Trophoblast cell (in vitro differentiated cells and primary cell): ENCODE measurements at regions not wholly inside any gene's neighbourhood (a gene's known extent, or its start where the extent isn't known, plus 50 kb on each side); places are given as distances from the start of the nearest gene placed in this dataset.

Source experiments
- DNase-seq, 2 donors: peaks; one replicate each; pipeline ENCODE4 v3.0.0-alpha.2; 2016
- H2AFZ ChIP-seq: 2 replicates; pipeline ENCODE4 v1.6.1; 2013; ENCODE audit warnings: low read length, moderate library complexity, mild to moderate bottlenecking; ENCODE audit not compliant: insufficient read depth, poor library complexity
- H2AK5ac ChIP-seq: 2 replicates; pipeline ENCODE4 v1.6.1; 2013; ENCODE audit warnings: mild to moderate bottlenecking, low read length
- H2BK120ac ChIP-seq: 2 replicates; pipeline ENCODE4 v1.6.1; 2013; ENCODE audit warnings: low read length, mild to moderate bottlenecking, moderate library complexity; ENCODE audit not compliant: insufficient read depth, poor library complexity
- H2BK12ac ChIP-seq: 2 replicates; pipeline ENCODE4 v1.6.1; 2013; ENCODE audit warnings: mild to moderate bottlenecking, low read length, moderate library complexity
- H2BK5ac ChIP-seq: 2 replicates; pipeline ENCODE4 v1.6.1; 2013; ENCODE audit warnings: low read length, low read depth, moderate library complexity, mild to moderate bottlenecking; ENCODE audit not compliant: poor library complexity
- H3K14ac ChIP-seq: 2 replicates; pipeline ENCODE4 v1.6.1; 2013; ENCODE audit warnings: mild to moderate bottlenecking, low read length
- H3K18ac ChIP-seq: 2 replicates; pipeline ENCODE4 v1.6.1; 2013; ENCODE audit warnings: mild to moderate bottlenecking, low read length
- H3K23ac ChIP-seq: 2 replicates; pipeline ENCODE4 v1.6.1; 2013; ENCODE audit warnings: low read length
- H3K27ac ChIP-seq: 2 replicates; pipeline ENCODE4 v1.5.1; 2013; ENCODE audit warnings: low read depth, mild to moderate bottlenecking, inconsistent platforms, low read length, moderate library complexity
- H3K27me3 ChIP-seq: 2 replicates; pipeline ENCODE4 v1.6.1; 2013; ENCODE audit warnings: inconsistent platforms, mild to moderate bottlenecking, low read length, moderate library complexity; ENCODE audit not compliant: insufficient read depth
- H3K36me3 ChIP-seq, 2 experiments: 1 replicate in 1 of 2; 2 replicates in 1 of 2; pipeline ENCODE4 v1.6.1; 2013; ENCODE audit warnings: low read length in 2 of 2, mild to moderate bottlenecking in 2 of 2, moderate library complexity in 1 of 2; ENCODE audit not compliant: insufficient read depth in 2 of 2, control insufficient read depth in 1 of 2
- H3K4ac ChIP-seq: 2 replicates; pipeline ENCODE4 v1.6.1; 2013; ENCODE audit warnings: low read depth, mild to moderate bottlenecking, low read length, moderate library complexity
- H3K4me1 ChIP-seq, 2 experiments: 1 replicate in 1 of 2; 2 replicates in 1 of 2; pipeline ENCODE4 v1.6.1; 2013; ENCODE audit warnings: low read length in 2 of 2, mild to moderate bottlenecking in 2 of 2, moderate library complexity in 1 of 2; ENCODE audit not compliant: insufficient read depth in 2 of 2, control insufficient read depth in 1 of 2
- H3K4me2 ChIP-seq: 2 replicates; pipeline ENCODE4 v1.6.1; 2013; ENCODE audit warnings: inconsistent platforms, mild to moderate bottlenecking, low read length, moderate library complexity
- H3K4me3 ChIP-seq: 2 replicates; pipeline ENCODE4 v1.5.1; 2013; ENCODE audit warnings: mild to moderate bottlenecking, low read depth, low read length, inconsistent platforms
- H3K79me1 ChIP-seq: one replicate; pipeline ENCODE4 v1.6.1; 2013; ENCODE audit warnings: low read length
- H3K79me2 ChIP-seq: 2 replicates; pipeline ENCODE4 v1.6.1; 2013; ENCODE audit warnings: low read length, mild to moderate bottlenecking; ENCODE audit not compliant: control insufficient read depth, insufficient read depth, poor library complexity
- H3K9ac ChIP-seq: 2 replicates; pipeline ENCODE4 v1.6.1; 2013; ENCODE audit warnings: mild to moderate bottlenecking, low read length
- H3K9me3 ChIP-seq: 2 replicates; pipeline ENCODE4 v1.6.1; 2013; ENCODE audit warnings: low read depth, mild to moderate bottlenecking, control low read depth, inconsistent platforms, low read length; ENCODE audit not compliant: insufficient read depth
- H4K12ac ChIP-seq: 2 replicates; pipeline ENCODE4 v1.6.1; 2013; ENCODE audit warnings: low read depth, mild to moderate bottlenecking, low read length, moderate library complexity
- H4K8ac ChIP-seq: 2 replicates; pipeline ENCODE4 v1.6.1; 2013; ENCODE audit warnings: low read depth, mild to moderate bottlenecking, low read length, moderate library complexity
- H4K91ac ChIP-seq: one replicate; pipeline ENCODE4 v1.6.1; 2013; ENCODE audit warnings: low read depth, mild to moderate bottlenecking, low read length, moderate library complexity
- WGBS: extraction: QIAGEN DNeasy Blood & Tissue Kit; methylation state at CpG from one replicate; pipeline ENCODE4 v1.1.7; 2013; ENCODE audit warnings: missing lambda C conversion rate; ENCODE audit not compliant: insufficient read length, insufficient coverage; ENCODE audit errors: extremely low coverage; 5-methylcytosine and 5-hydroxymethylcytosine counted together

DNA sequence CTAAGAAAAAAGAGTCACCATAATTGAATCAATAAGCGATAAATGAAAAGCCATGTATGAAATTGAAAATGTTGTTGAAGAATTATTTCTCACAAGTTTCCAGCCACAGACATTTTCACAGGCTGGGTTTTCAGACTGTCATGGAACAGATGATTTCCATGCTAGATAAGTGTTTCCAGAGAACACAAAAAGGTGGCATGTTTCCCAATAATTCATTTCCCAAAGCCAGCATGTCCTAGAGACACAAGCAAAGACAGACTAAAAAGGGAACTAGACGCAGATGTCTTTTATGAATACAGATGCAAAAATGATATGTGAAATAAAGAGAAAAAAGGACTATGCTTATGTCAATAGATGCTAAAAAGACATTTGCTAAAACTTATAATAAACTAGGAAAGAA, 255.1 kb downstream of the EIPR1 start:
- H2AK5ac ChIP-seq: no peak overlapping the region
- no peak overlapping the region for H4K91ac ChIP-seq
- no peak overlapping the region for H2BK5ac ChIP-seq
- no peak overlapping the region for H3K18ac ChIP-seq
- H3K79me2 ChIP-seq: no peaks in the 10 kb centered on the region
- no peak overlapping the region for H3K4me3 ChIP-seq
- no peak overlapping the region for H4K12ac ChIP-seq
- H3K4me2 ChIP-seq: no peak overlapping the region
- H3K4ac ChIP-seq: no peak overlapping the region
- no peaks in the 10 kb centered on the region for H3K27me3 ChIP-seq
- no peaks in the 10 kb centered on the region for H3K36me3 ChIP-seq
- no CpG with 5 or more reads among the region's 2 CpGs for WGBS
- no peak overlapping the region for H3K9ac ChIP-seq
- H3K9me3 ChIP-seq: peaks cover 1% of the 10 kb centered on the region
- no peak overlapping the region for H2BK12ac ChIP-seq
- no peak overlapping the region for H3K27ac ChIP-seq
- no peak overlapping the region for H2AFZ ChIP-seq
- H3K14ac ChIP-seq: no peak overlapping the region
- no peak overlapping the region for H3K23ac ChIP-seq
- H3K4me1 ChIP-seq: no peaks in the 10 kb centered on the region
- no peaks in the 10 kb centered on the region for H3K79me1 ChIP-seq
- no peak overlapping the region for H2BK120ac ChIP-seq
- no peak overlapping the region for H4K8ac ChIP-seq
- DNase-seq: no peak

DNA sequence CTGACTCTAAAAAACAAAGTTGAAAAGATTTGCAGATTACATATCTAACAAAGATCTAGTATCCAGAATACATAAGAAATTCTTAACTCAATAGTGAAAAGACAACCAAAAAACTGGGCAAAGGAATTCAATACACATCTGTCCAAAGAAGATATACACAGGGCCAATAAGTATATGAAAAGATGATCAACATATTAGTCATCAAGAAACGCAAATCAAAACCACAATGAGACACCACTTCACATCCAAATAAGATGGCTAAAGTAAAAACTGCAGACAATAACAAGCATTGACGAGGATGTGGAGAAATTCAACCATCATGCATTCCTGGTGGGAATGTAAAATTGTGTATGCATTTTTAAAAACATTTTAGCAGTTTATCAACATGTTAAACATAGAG, 256.0 kb downstream of the EIPR1 start:
- Histone ChIP-seq H4K91ac (no peak overlapping the region), H3K79me1 (no peaks in the 10 kb centered on the region), H3K27ac (no peak overlapping the region), H2AK5ac (no peak overlapping the region), H3K23ac (no peak overlapping the region), H3K4ac (no peak overlapping the region), H2BK120ac (no peak overlapping the region), H3K4me1 (no peaks in the 10 kb centered on the region), H2BK12ac (no peak overlapping the region), H3K9ac (no peak overlapping the region), H3K36me3 (no peaks in the 10 kb centered on the region), H3K14ac (no peak overlapping the region), H4K12ac (no peak overlapping the region), H3K27me3 (no peaks in the 10 kb centered on the region), H2BK5ac (no peak overlapping the region), H3K4me2 (no peak overlapping the region), H4K8ac (no peak overlapping the region), H3K4me3 (no peak overlapping the region), H3K79me2 (no peaks in the 10 kb centered on the region), H3K9me3 (peaks cover 1% of the 10 kb centered on the region), H3K18ac (no peak overlapping the region), H2AFZ (no peak overlapping the region)
- no CpG with 5 or more reads among the region's 2 CpGs for WGBS
- DNase-seq: no peak

DNA sequence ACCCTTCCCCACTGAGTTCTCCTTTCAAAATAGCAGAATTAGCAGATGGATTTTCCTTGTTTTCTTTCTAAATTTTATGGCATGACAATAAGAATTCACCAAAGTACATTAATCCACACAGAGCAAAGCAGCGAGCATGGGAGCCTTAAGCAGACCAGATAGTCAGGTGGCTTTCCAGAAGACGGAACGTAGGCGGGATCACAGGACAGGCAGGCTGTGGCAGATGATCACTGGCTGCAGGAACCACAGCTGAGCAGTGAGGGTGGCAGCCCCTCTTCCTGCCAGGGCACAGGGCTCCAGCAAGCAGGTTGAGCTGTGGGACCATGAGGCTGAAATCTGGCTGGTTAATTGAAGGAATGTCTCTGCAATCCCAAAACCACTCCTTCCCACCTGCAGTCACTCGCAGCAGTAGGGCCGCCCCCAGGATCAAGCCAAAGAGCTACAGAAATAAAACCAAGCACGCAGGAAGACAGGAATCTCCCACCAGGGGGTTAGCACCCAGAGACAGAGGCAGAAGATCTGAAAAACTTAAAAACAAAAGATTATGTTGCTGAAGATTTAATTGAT, 259.9 kb downstream of the EIPR1 start:
- Histone ChIP-seq H3K36me3 (no peaks in the 10 kb centered on the region), H2AK5ac (no peak overlapping the region), H3K18ac (no peak overlapping the region), H3K4me1 (no peaks in the 10 kb centered on the region), H3K23ac (no peak overlapping the region), H2BK12ac (no peak overlapping the region), H2BK5ac (no peak overlapping the region), H3K27ac (no peak overlapping the region), H3K9ac (no peak overlapping the region), H3K79me1 (no peaks in the 10 kb centered on the region), H2BK120ac (no peak overlapping the region), H3K4me2 (no peak overlapping the region), H4K12ac (no peak overlapping the region), H3K9me3 (peaks cover 4% of the 10 kb centered on the region), H3K4me3 (no peak overlapping the region), H4K91ac (no peak overlapping the region), H3K4ac (no peak overlapping the region), H3K79me2 (no peaks in the 10 kb centered on the region), H2AFZ (no peak overlapping the region), H3K27me3 (no peaks in the 10 kb centered on the region), H3K14ac (no peak overlapping the region), H4K8ac (no peak overlapping the region)
- no peak for DNase-seq
- WGBS: no CpG with 5 or more reads among the region's 7 CpGs

DNA sequence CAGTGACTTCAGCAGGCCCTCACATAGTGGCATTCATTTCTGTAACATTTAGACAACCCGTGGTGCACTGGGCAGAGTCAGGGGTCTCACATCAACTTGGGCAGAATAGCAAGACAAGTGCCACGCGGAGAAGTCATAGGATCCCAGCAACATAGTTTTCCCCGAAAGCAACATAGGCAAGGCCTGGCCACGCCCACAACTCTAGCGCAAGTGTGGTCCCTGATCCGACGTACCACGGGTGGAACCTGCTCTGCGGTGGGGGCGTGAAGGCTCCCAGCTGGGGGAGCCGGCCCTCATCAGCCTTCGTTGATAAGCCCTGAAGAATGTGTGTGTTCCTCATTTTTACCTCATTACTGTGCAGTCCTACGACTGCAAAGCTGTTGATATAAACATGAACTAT, 261.2 kb downstream of the EIPR1 start:
- Histone ChIP-seq H3K36me3 (no peaks in the 10 kb centered on the region), H3K27me3 (no peaks in the 10 kb centered on the region), H2BK120ac (no peak overlapping the region), H3K79me1 (no peaks in the 10 kb centered on the region), H3K18ac (no peak overlapping the region), H4K12ac (no peak overlapping the region), H3K4me3 (no peak overlapping the region), H3K23ac (no peak overlapping the region), H3K27ac (no peak overlapping the region), H3K4ac (no peak overlapping the region), H4K8ac (no peak overlapping the region), H2BK5ac (no peak overlapping the region), H4K91ac (no peak overlapping the region), H2BK12ac (no peak overlapping the region), H3K4me2 (no peak overlapping the region), H3K9ac (no peak overlapping the region), H2AFZ (no peak overlapping the region), H3K79me2 (no peaks in the 10 kb centered on the region), H3K4me1 (no peaks in the 10 kb centered on the region), H2AK5ac (no peak overlapping the region), H3K9me3 (peaks cover 4% of the 10 kb centered on the region), H3K14ac (no peak overlapping the region)
- no peak for DNase-seq
- no CpG with 5 or more reads among the region's 14 CpGs for WGBS
